ENCODE measurements at regions not wholly inside any gene's neighbourhood (a gene's known extent, or its start where the extent isn't known, plus 50 kb on each side); places are given as distances from the start of the nearest gene placed in this dataset.

- no peaks in the 10 kb centered on the region for H3K27me3 ChIP-seq
- H3K9me3 ChIP-seq: no peaks in the 10 kb centered on the region
- no peak for DNase-seq (ENCODE audit: low spot score)
- no peaks in the 10 kb centered on the region for H3K4me1 ChIP-seq
- H3K36me3 ChIP-seq: no peaks in the 10 kb centered on the region
- no peak for TF ChIP-seq CTCF (IDR thresholded peaks at IDR 0.05)
- H3K4me3 ChIP-seq: no peak overlapping the region
- H3K27ac ChIP-seq: no peak overlapping the region
These were observed 402.4 kb upstream of the PDZRN3 start for GRCh38 chr3:74027121-74027520.

- H3K27me3 ChIP-seq: no peaks in the 10 kb centered on the region
- no peaks in the 10 kb centered on the region for H3K9me3 ChIP-seq
- H3K27ac ChIP-seq: no peak overlapping the region
- no peak for TF ChIP-seq CTCF (IDR thresholded peaks at IDR 0.05)
- H3K36me3 ChIP-seq: no peaks in the 10 kb centered on the region
- no peak for DNase-seq (ENCODE audit: low spot score)
- no peak overlapping the region for H3K4me3 ChIP-seq
- no peaks in the 10 kb centered on the region for H3K4me1 ChIP-seq
These were observed 398.7 kb upstream of the PDZRN3 start for GRCh38 chr3:74023395-74023794.

GRCh38 chr3:74021449-74021848 lies 396.7 kb upstream of the PDZRN3 start:
- TF ChIP-seq CTCF (IDR thresholded peaks at IDR 0.05): no peak
- no peak for DNase-seq (ENCODE audit: low spot score)
- H3K27me3 ChIP-seq: no peaks in the 10 kb centered on the region
- H3K9me3 ChIP-seq: no peaks in the 10 kb centered on the region
- H3K4me1 ChIP-seq: no peaks in the 10 kb centered on the region
- H3K36me3 ChIP-seq: no peaks in the 10 kb centered on the region
- no peak overlapping the region for H3K4me3 ChIP-seq
- no peak overlapping the region for H3K27ac ChIP-seq

GRCh38 chr3:74009961-74010844 lies 385.5 kb upstream of the PDZRN3 start:
- no peak for DNase-seq (ENCODE audit: low spot score)
- H3K27me3 ChIP-seq: no peaks in the 10 kb centered on the region
- H3K4me1 ChIP-seq: no peaks in the 10 kb centered on the region
- H3K9me3 ChIP-seq: no peaks in the 10 kb centered on the region
- no peak overlapping the region for H3K27ac ChIP-seq
- no peak overlapping the region for H3K4me3 ChIP-seq
- H3K36me3 ChIP-seq: no peaks in the 10 kb centered on the region
- no peak for TF ChIP-seq CTCF (IDR thresholded peaks at IDR 0.05)

- Histone ChIP-seq H3K9me3 (no peaks in the 10 kb centered on the region), H3K27ac (no peak overlapping the region), H3K4me3 (no peak overlapping the region), H3K27me3 (no peaks in the 10 kb centered on the region), H3K4me1 (no peaks in the 10 kb centered on the region), H3K36me3 (no peaks in the 10 kb centered on the region)
- no peak for DNase-seq (ENCODE audit: low spot score)
- no peak for TF ChIP-seq CTCF (IDR thresholded peaks at IDR 0.05)
These were observed 379.6 kb upstream of the PDZRN3 start for GRCh38 chr3:74004386-74004785.

GRCh38 chr3:74003734-74004133 lies 379.0 kb upstream of the PDZRN3 start:
- TF ChIP-seq CTCF (IDR thresholded peaks at IDR 0.05): no peak
- Histone ChIP-seq H3K36me3 (no peaks in the 10 kb centered on the region), H3K4me3 (no peak overlapping the region), H3K27ac (no peak overlapping the region), H3K4me1 (no peaks in the 10 kb centered on the region), H3K9me3 (no peaks in the 10 kb centered on the region), H3K27me3 (no peaks in the 10 kb centered on the region)
- DNase-seq (ENCODE audit: low spot score): no peak
